SK-N-SH treated with all-trans-retinoic acid at 6 μM for 48 hours (cell line): ENCODE measurements at regions not wholly inside any gene's neighbourhood (a gene's known extent, or its start where the extent isn't known, plus 50 kb on each side); places are given as distances from the start of the nearest gene placed in this dataset.

Experiments
- ARNTL ChIP-seq: fragments of 450-650 bp; formaldehyde crosslinking; IDR thresholded peaks from 2 replicates; pipeline ENCODE4 v1.5.0; 2020; ENCODE audit warnings: low read depth, mild to moderate bottlenecking, moderate library complexity, borderline replicate concordance
- BACH2 ChIP-seq: fragments of 250-450 bp; sonication (Bioruptor Pico); IDR thresholded peaks from 2 replicates; pipeline ENCODE4 v1.9.0; 2021; ENCODE audit warnings: mild to moderate bottlenecking, borderline replicate concordance
- CREB5 ChIP-seq: fragments of 250-450 bp; sonication (Bioruptor Pico); IDR thresholded peaks from 2 replicates; pipeline ENCODE4 v1.5.1; 2020; ENCODE audit warnings: low read depth, mild to moderate bottlenecking, moderate library complexity
- CSDC2 ChIP-seq: fragments of 250-450 bp; sonication (Bioruptor Pico); IDR thresholded peaks from 2 replicates; pipeline ENCODE4 v1.5.0; 2020; ENCODE audit warnings: mild to moderate bottlenecking, moderate library complexity
- ESRRG ChIP-seq: fragments of 250-450 bp; sonication (Bioruptor Pico); IDR thresholded peaks from 2 replicates; pipeline ENCODE4 v1.6.1; 2021; ENCODE audit warnings: mild to moderate bottlenecking
- ISL1 ChIP-seq: fragments of 250-450 bp; sonication (Bioruptor Pico); IDR thresholded peaks from 2 replicates; pipeline ENCODE4 v2.1.2; 2022; ENCODE audit warnings: mild to moderate bottlenecking, moderate library complexity
- OSR1 ChIP-seq: fragments of 250-450 bp; sonication (Bioruptor Pico); IDR thresholded peaks from 2 replicates; pipeline ENCODE4 v1.8.0; 2022; ENCODE audit warnings: moderate library complexity, mild to moderate bottlenecking, inconsistent platforms
- RARB ChIP-seq: fragments of 250-450 bp; sonication (Bioruptor Pico); IDR thresholded peaks from 2 replicates; pipeline ENCODE4 v1.8.0; 2021; ENCODE audit warnings: mild to moderate bottlenecking, moderate library complexity
- TOX ChIP-seq: fragments of 250-450 bp; sonication (Bioruptor Pico); IDR thresholded peaks from 2 replicates; pipeline ENCODE4 v1.8.0; 2021; ENCODE audit warnings: mild to moderate bottlenecking, moderate library complexity, borderline replicate concordance
- TSHZ2 ChIP-seq: fragments of 250-450 bp; sonication (Bioruptor Pico); IDR thresholded peaks from 2 replicates; pipeline ENCODE4 v1.5.0; 2020; ENCODE audit warnings: mild to moderate bottlenecking, moderate library complexity
- ZFP30 ChIP-seq: fragments of 450-650 bp; formaldehyde crosslinking; IDR thresholded peaks from 2 replicates; pipeline ENCODE4 v1.5.0; 2022; ENCODE audit warnings: mild to moderate bottlenecking, moderate library complexity
- ZNF8 ChIP-seq: fragments of 450-650 bp; formaldehyde crosslinking; IDR thresholded peaks from 2 replicates; pipeline ENCODE4 v1.5.0; 2020; ENCODE audit warnings: mild to moderate bottlenecking, moderate library complexity

- TF ChIP-seq CREB5 (CRISPR knock-in tag): no peak
- TF ChIP-seq ESRRG (CRISPR knock-in tag): no peak
- TF ChIP-seq ZFP30 (CRISPR knock-in tag): no peak
- no peak for TF ChIP-seq ARNTL (CRISPR knock-in tag)
- no peak for TF ChIP-seq ISL1 (CRISPR knock-in tag)
- TF ChIP-seq ZNF8 (CRISPR knock-in tag): no peak
- no peak for TF ChIP-seq BACH2 (CRISPR knock-in tag)
- no peak for TF ChIP-seq TSHZ2 (CRISPR knock-in tag)
- no peak for TF ChIP-seq CSDC2 (CRISPR knock-in tag)
- TF ChIP-seq RARB (CRISPR knock-in tag): no peak
- TF ChIP-seq OSR1 (CRISPR knock-in tag): no peak
- no peak for TF ChIP-seq TOX (CRISPR knock-in tag)
Measured at GRCh38 chr2:82314836-82315472, 2010.4 kb upstream of the LRRTM1 start.
